Panc1 (cell line): ENCODE measurements at regions not wholly inside any gene's neighbourhood (a gene's known extent, or its start where the extent isn't known, plus 50 kb on each side); places are given as distances from the start of the nearest gene placed in this dataset.

Source experiments
- POLR2AphosphoS5 ChIP-seq: IDR thresholded peaks from 2 replicates; pipeline ENCODE4 v1.6.1; 2012; ENCODE audit warnings: mild to moderate bottlenecking, low read depth, low read length, moderate library complexity
- TCF7L2 ChIP-seq: IDR thresholded peaks from 2 replicates; pipeline ENCODE4 v1.6.1; 2011; ENCODE audit warnings: mild to moderate bottlenecking, low read depth, low read length, inconsistent platforms
- TF ChIP-seq, protein P1 (sequence below): fragments of 450-650 bp; IDR thresholded peaks from 2 replicates; pipeline ENCODE4 v1.5.1; 2017; ENCODE audit warnings: mild to moderate bottlenecking
- TF ChIP-seq, protein P2 (sequence below), 2 experiments: IDR thresholded peaks; 2 replicates each; pipeline ENCODE4 v1.6.1; 2011 to 2012; ENCODE audit warnings: low read depth in 2 of 2, control low read depth in 1 of 2, low read length in 1 of 2, mild to moderate bottlenecking in 1 of 2, moderate library complexity in 1 of 2; ENCODE audit not compliant: insufficient read depth in 1 of 2

DNA sequence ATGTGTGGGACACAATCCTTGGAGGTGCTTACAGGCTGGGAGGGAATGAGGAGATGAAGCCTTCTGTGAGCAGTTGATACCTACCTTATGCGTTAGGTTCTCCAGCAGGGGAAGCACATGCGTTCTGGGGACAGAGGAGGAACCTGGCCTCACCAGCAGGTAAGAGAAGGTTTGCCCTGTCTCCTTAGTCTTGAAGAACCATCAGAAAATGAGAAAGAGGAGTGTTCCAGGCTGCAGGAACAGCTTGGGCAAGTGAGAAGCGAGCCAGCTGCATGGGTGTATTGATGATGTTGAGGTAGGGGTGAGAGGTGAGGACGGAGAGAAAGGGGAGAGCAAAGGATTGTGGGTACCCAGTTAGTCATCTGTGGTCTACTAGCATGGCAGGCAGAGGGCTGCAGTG, 156.9 kb upstream of the MVB12B start:
- TF ChIP-seq POLR2AphosphoS5 (no peak), TCF7L2 (no peak)
- TF ChIP-seq, protein P1, sequence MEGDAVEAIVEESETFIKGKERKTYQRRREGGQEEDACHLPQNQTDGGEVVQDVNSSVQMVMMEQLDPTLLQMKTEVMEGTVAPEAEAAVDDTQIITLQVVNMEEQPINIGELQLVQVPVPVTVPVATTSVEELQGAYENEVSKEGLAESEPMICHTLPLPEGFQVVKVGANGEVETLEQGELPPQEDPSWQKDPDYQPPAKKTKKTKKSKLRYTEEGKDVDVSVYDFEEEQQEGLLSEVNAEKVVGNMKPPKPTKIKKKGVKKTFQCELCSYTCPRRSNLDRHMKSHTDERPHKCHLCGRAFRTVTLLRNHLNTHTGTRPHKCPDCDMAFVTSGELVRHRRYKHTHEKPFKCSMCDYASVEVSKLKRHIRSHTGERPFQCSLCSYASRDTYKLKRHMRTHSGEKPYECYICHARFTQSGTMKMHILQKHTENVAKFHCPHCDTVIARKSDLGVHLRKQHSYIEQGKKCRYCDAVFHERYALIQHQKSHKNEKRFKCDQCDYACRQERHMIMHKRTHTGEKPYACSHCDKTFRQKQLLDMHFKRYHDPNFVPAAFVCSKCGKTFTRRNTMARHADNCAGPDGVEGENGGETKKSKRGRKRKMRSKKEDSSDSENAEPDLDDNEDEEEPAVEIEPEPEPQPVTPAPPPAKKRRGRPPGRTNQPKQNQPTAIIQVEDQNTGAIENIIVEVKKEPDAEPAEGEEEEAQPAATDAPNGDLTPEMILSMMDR: no peak
- TF ChIP-seq, protein P2, sequence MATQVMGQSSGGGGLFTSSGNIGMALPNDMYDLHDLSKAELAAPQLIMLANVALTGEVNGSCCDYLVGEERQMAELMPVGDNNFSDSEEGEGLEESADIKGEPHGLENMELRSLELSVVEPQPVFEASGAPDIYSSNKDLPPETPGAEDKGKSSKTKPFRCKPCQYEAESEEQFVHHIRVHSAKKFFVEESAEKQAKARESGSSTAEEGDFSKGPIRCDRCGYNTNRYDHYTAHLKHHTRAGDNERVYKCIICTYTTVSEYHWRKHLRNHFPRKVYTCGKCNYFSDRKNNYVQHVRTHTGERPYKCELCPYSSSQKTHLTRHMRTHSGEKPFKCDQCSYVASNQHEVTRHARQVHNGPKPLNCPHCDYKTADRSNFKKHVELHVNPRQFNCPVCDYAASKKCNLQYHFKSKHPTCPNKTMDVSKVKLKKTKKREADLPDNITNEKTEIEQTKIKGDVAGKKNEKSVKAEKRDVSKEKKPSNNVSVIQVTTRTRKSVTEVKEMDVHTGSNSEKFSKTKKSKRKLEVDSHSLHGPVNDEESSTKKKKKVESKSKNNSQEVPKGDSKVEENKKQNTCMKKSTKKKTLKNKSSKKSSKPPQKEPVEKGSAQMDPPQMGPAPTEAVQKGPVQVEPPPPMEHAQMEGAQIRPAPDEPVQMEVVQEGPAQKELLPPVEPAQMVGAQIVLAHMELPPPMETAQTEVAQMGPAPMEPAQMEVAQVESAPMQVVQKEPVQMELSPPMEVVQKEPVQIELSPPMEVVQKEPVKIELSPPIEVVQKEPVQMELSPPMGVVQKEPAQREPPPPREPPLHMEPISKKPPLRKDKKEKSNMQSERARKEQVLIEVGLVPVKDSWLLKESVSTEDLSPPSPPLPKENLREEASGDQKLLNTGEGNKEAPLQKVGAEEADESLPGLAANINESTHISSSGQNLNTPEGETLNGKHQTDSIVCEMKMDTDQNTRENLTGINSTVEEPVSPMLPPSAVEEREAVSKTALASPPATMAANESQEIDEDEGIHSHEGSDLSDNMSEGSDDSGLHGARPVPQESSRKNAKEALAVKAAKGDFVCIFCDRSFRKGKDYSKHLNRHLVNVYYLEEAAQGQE (IDR thresholded peaks at IDR 0.05; ENCODE audit: insufficient read depth in 1 of 2, low read depth in 2 of 2, low read length in 1 of 2): no peak
